ENCODE measurements at regions not wholly inside any gene's neighbourhood (a gene's known extent, or its start where the extent isn't known, plus 50 kb on each side); places are given as distances from the start of the nearest gene placed in this dataset.

DNA sequence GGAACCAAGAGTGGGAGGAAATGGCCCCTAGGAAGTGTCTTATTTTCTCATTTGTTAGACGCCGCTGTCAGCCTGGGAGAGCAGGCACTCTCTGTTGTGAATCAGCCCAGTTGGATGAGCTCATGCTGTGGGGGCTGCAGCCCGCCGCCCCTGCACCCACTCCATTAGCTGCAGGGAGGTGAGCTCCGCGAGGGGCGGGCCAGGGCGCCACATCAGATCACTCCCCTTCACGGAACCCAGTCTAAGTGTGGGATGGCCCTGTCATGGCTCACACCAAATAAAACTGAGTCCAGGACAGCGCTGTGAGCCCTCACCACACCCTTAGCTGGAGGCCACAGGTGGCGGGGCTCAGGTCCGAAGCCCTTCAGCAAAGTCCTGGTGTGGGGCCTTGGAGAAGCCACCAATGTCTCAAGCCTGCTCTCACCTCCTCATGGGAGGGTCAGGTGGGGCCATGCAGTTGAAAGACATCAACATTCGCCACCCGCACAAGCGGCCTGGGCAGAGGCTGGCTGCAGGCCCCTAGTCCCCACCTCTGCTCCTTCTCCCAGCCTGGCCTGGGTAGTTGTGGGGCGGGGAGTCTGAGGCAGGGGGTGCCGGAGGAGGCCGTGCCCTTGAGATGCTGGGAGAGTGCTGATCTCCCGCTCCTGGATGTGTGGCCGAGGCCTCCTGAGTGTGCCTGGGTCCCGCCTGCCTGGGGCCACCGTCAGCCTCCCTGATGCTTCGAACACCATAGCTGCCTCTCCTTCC lies 66.2 kb upstream of the SLCO4A1 start:
- TF ChIP-seq, protein P1, sequence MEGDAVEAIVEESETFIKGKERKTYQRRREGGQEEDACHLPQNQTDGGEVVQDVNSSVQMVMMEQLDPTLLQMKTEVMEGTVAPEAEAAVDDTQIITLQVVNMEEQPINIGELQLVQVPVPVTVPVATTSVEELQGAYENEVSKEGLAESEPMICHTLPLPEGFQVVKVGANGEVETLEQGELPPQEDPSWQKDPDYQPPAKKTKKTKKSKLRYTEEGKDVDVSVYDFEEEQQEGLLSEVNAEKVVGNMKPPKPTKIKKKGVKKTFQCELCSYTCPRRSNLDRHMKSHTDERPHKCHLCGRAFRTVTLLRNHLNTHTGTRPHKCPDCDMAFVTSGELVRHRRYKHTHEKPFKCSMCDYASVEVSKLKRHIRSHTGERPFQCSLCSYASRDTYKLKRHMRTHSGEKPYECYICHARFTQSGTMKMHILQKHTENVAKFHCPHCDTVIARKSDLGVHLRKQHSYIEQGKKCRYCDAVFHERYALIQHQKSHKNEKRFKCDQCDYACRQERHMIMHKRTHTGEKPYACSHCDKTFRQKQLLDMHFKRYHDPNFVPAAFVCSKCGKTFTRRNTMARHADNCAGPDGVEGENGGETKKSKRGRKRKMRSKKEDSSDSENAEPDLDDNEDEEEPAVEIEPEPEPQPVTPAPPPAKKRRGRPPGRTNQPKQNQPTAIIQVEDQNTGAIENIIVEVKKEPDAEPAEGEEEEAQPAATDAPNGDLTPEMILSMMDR (IDR thresholded peaks at IDR 0.05), result no peak
- TF ChIP-seq PHF8 (IDR thresholded peaks at IDR 0.05; ENCODE audit: borderline replicate concordance, low read depth), result no peak
- TF ChIP-seq CBX8 (IDR thresholded peaks at IDR 0.05), result no peak
- TF ChIP-seq SREBF2 (IDR thresholded peaks at IDR 0.05), result no peak
- no peak for TF ChIP-seq PBX3 (IDR thresholded peaks at IDR 0.05)
- no peak for TF ChIP-seq MAZ (IDR thresholded peaks at IDR 0.05; ENCODE audit: borderline replicate concordance, low read depth, low read length)
- TF ChIP-seq EP300 (IDR thresholded peaks at IDR 0.05), result no peak
- TF ChIP-seq POLR2A (IDR thresholded peaks at IDR 0.05; ENCODE audit: low read length), result no peak
- no peak for TF ChIP-seq NR3C1 (IDR thresholded peaks at IDR 0.05)
- TF ChIP-seq, protein P2, sequence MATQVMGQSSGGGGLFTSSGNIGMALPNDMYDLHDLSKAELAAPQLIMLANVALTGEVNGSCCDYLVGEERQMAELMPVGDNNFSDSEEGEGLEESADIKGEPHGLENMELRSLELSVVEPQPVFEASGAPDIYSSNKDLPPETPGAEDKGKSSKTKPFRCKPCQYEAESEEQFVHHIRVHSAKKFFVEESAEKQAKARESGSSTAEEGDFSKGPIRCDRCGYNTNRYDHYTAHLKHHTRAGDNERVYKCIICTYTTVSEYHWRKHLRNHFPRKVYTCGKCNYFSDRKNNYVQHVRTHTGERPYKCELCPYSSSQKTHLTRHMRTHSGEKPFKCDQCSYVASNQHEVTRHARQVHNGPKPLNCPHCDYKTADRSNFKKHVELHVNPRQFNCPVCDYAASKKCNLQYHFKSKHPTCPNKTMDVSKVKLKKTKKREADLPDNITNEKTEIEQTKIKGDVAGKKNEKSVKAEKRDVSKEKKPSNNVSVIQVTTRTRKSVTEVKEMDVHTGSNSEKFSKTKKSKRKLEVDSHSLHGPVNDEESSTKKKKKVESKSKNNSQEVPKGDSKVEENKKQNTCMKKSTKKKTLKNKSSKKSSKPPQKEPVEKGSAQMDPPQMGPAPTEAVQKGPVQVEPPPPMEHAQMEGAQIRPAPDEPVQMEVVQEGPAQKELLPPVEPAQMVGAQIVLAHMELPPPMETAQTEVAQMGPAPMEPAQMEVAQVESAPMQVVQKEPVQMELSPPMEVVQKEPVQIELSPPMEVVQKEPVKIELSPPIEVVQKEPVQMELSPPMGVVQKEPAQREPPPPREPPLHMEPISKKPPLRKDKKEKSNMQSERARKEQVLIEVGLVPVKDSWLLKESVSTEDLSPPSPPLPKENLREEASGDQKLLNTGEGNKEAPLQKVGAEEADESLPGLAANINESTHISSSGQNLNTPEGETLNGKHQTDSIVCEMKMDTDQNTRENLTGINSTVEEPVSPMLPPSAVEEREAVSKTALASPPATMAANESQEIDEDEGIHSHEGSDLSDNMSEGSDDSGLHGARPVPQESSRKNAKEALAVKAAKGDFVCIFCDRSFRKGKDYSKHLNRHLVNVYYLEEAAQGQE (IDR thresholded peaks at IDR 0.05), result no peak
- TF ChIP-seq MAX (IDR thresholded peaks at IDR 0.05), result no peak
- no peak for TF ChIP-seq CHD4 (IDR thresholded peaks at IDR 0.05; ENCODE audit: borderline replicate concordance)

All from A549 (cell line).